SK-N-SH (cell line): ENCODE measurements at regions not wholly inside any gene's neighbourhood (a gene's known extent, or its start where the extent isn't known, plus 50 kb on each side); places are given as distances from the start of the nearest gene placed in this dataset.

Experiments
- CTCF ChIA-PET: fragments of 300-600, 350-600 bp; formaldehyde crosslinking; extraction: SDS; loops from one replicate; lab custom pipeline; 2021; lab: Yijun Ruan, JAX
- POLR2A ChIA-PET: fragments of 350-600 bp; sonication (Branson Sonifier 250); formaldehyde crosslinking; extraction: SDS; loops from one replicate; lab custom pipeline; 2020; ENCODE audit warnings: antibody characterized with exemption, inconsistent platforms; lab: Yijun Ruan, JAX
- DNase-seq: peaks from one replicate; pipeline ENCODE4 v3.0.0; 2012
- H2AFZ ChIP-seq: fragments of 200-600 bp; sonication (generic); 2 replicates; pipeline ENCODE4 v1.8.1; 2016; ENCODE audit warnings: antibody characterized with exemption, mild to moderate bottlenecking, low read depth
- H3F3A ChIP-seq: fragments of 200-600 bp; sonication (generic); replicated peaks from 2 replicates; pipeline ENCODE3; 2016; ENCODE audit warnings: antibody characterized with exemption, mild to moderate bottlenecking; ENCODE audit not compliant: insufficient read depth
- H3K27ac ChIP-seq, 2 experiments: fragments of 200-500 bp in 1 of 2; fragments of 200-600 bp in 1 of 2; sonication (Bioruptor generic) in 1 of 2; sonication (generic), shearing (Covaris generic) in 1 of 2; 2 replicates each; pipeline versions ENCODE4 v1.5.1 to v1.6.1; 2014 to 2016; ENCODE audit warnings: low read depth in 2 of 2, inconsistent platforms in 1 of 2, low read length in 1 of 2, mild to moderate bottlenecking in 1 of 2, mixed read lengths in 1 of 2
- H3K27me3 ChIP-seq: fragments of 200-600 bp; sonication (generic), shearing (Covaris generic); 2 replicates; pipeline ENCODE4 v1.6.1; 2016; ENCODE audit warnings: mixed run types; ENCODE audit not compliant: insufficient read depth
- H3K36me3 ChIP-seq, 2 experiments: fragments of 200-500 bp in 1 of 2; fragments of 200-600 bp in 1 of 2; sonication (Bioruptor generic) in 1 of 2; sonication (generic) in 1 of 2; replicated peaks in 1 of 2; 2 replicates each; pipeline versions ENCODE3 to v1.5.1; 2014 to 2016; ENCODE audit warnings: low read length in 1 of 2, mild to moderate bottlenecking in 1 of 2; ENCODE audit not compliant: insufficient read depth in 2 of 2, control insufficient read depth in 1 of 2
- H3K4me1 ChIP-seq, 2 experiments: fragments of 200-500 bp in 1 of 2; fragments of 200-600 bp in 1 of 2; sonication (Bioruptor generic) in 1 of 2; sonication (generic), shearing (Covaris generic) in 1 of 2; 2 replicates each; pipeline versions ENCODE4 v1.5.1 to v1.6.1; 2014 to 2016; ENCODE audit warnings: low read depth in 1 of 2, low read length in 1 of 2, mixed run types in 1 of 2; ENCODE audit not compliant: insufficient read depth in 2 of 2, control insufficient read depth in 1 of 2
- H3K4me2 ChIP-seq: fragments of 200-600 bp; sonication (generic), shearing (Covaris generic); 2 replicates; pipeline ENCODE4 v1.6.1; 2017; ENCODE audit warnings: mixed run types
- H3K4me3 ChIP-seq, 2 experiments: fragments of 200-500 bp in 1 of 2; fragments of 200-600 bp in 1 of 2; sonication (Bioruptor generic) in 1 of 2; sonication (generic), shearing (Covaris generic) in 1 of 2; 2 replicates each; pipeline versions ENCODE4 v1.5.1 to v1.8.1; 2014 to 2016; ENCODE audit warnings: low read depth in 2 of 2, inconsistent platforms in 1 of 2, low read length in 1 of 2, mild to moderate bottlenecking in 1 of 2, mixed read lengths in 1 of 2, moderate library complexity in 1 of 2
- H3K79me2 ChIP-seq: fragments of 200-600 bp; sonication (generic); 2 replicates; pipeline ENCODE4 v1.8.1; 2017; ENCODE audit warnings: mild to moderate bottlenecking; ENCODE audit not compliant: insufficient read depth
- H3K9ac ChIP-seq: fragments of 200-600 bp; sonication (generic); 2 replicates; pipeline ENCODE4 v1.6.1; 2017; ENCODE audit warnings: mixed run types
- H3K9me2 ChIP-seq: fragments of 200-600 bp; sonication (generic); 2 replicates; pipeline ENCODE4 v1.6.1; 2017; ENCODE audit warnings: mixed run types
- H3K9me3 ChIP-seq: fragments of 200-600 bp; sonication (generic); 2 replicates; pipeline ENCODE4 v1.6.1; 2017; ENCODE audit warnings: mixed run types, mild to moderate bottlenecking, moderate library complexity
- H4K20me1 ChIP-seq: fragments of 200-600 bp; sonication (generic); 2 replicates; pipeline ENCODE4 v1.6.1; 2017; ENCODE audit warnings: mild to moderate bottlenecking, mixed run types; ENCODE audit not compliant: insufficient read depth
- CTCF ChIP-seq: fragments of 200-600 bp; sonication (generic); IDR thresholded peaks from 2 replicates; pipeline ENCODE4 v1.6.1; 2017; ENCODE audit warnings: antibody characterized with exemption, mild to moderate bottlenecking, moderate library complexity
- ELF1 ChIP-seq: IDR thresholded peaks from 2 replicates; pipeline ENCODE4 v1.4.0; 2012
- EP300 ChIP-seq, 2 experiments: IDR thresholded peaks; 2 replicates each; pipeline versions ENCODE4 v1.4.0 to v1.6.1; 2012; ENCODE audit warnings: borderline replicate concordance in 1 of 2, low read depth in 1 of 2, low read length in 1 of 2
- GABPA ChIP-seq: IDR thresholded peaks from 2 replicates; pipeline ENCODE4 v1.4.0; 2012; ENCODE audit warnings: low read depth, mild to moderate bottlenecking
- GATA2 ChIP-seq: sonication (generic); formaldehyde crosslinking; IDR thresholded peaks from 2 replicates; pipeline ENCODE4 v1.5.0; 2020; ENCODE audit warnings: mild to moderate bottlenecking, missing genetic modification reagents
- JUND ChIP-seq: IDR thresholded peaks from 2 replicates; pipeline ENCODE4 v1.4.0; 2012
- PBX3 ChIP-seq: IDR thresholded peaks from 2 replicates; pipeline ENCODE4; 2012
- POLR2AphosphoS5 ChIP-seq: IDR thresholded peaks from 2 replicates; pipeline ENCODE4 v1.6.1; 2012; ENCODE audit warnings: low read depth, low read length
- RCOR1 ChIP-seq: fragments of 150-350 bp; IDR thresholded peaks from 2 replicates; pipeline ENCODE4 v1.6.1; 2017; ENCODE audit warnings: antibody characterized with exemption, low read length
- RFX5 ChIP-seq: IDR thresholded peaks from 2 replicates; pipeline ENCODE4 v1.6.1; 2012; ENCODE audit warnings: mild to moderate bottlenecking, improper control_type of control experiment, low read length
- SMC3 ChIP-seq: IDR thresholded peaks from 2 replicates; pipeline ENCODE4 v1.6.1; 2012; ENCODE audit warnings: low read depth, low read length, improper control_type of control experiment
- TEAD4 ChIP-seq: IDR thresholded peaks from 2 replicates; pipeline ENCODE4 v1.4.0; 2012; ENCODE audit warnings: mild to moderate bottlenecking, borderline replicate concordance; ENCODE audit not compliant: insufficient read depth
- USF2 ChIP-seq: fragments of 150-350 bp; IDR thresholded peaks from 2 replicates; pipeline ENCODE4 v1.6.1; 2017; ENCODE audit warnings: antibody characterized with exemption, low read length, low read depth, borderline replicate concordance
- WGBS: methylation state at CpG from one replicate; pipeline ENCODE4 v1.1.6; 2017; ENCODE audit warnings: low lambda C conversion rate; 5-methylcytosine and 5-hydroxymethylcytosine counted together

GRCh38 chr12:123096741-123097140 is 54.1 kb downstream of the PITPNM2 start:
- H3K9me2 ChIP-seq, result no peaks in the 10 kb centered on the region
- WGBS, result 95% methylated on average over 4 of the region's 5 CpGs
- CTCF ChIA-PET, result interaction anchor here (0.9 kb wide), 1 partner anchor 34 kb away, joined by 3 read pairs; no protein-coding TSS in a partner anchor

GRCh38 chr12:123096182-123096581 is 54.7 kb downstream of the PITPNM2 start:
- Histone ChIP-seq H3K9me2 (no peaks in the 10 kb centered on the region), H2AFZ (no peak overlapping the region), H3K9ac (no peak overlapping the region), H4K20me1 (no peaks in the 10 kb centered on the region), H3K4me2 (no peak overlapping the region), H3K9me3 (no peaks in the 10 kb centered on the region), H3K27me3 (no peaks in the 10 kb centered on the region), H3K4me3 (no peak overlapping the region), H3K36me3 (no peaks in the 10 kb centered on the region), H3F3A (peaks cover 5% of the 10 kb centered on the region), H3K79me2 (no peaks in the 10 kb centered on the region; the same call in 1 of the 2 replicates), H3K4me1 (peaks cover 0 to 23% of the 10 kb centered on the region in 2 experiments; a peak in 1 of 4 replicates), H3K27ac (no peak overlapping the region)
- CTCF ChIA-PET, result no interaction called here
- WGBS, result 93% methylated on average over 7 of the region's 8 CpGs
- DNase-seq, result no peak
- POLR2A ChIA-PET, result no interaction called here
- TF ChIP-seq USF2, result no peak
- no peak for TF ChIP-seq POLR2AphosphoS5
- no peak for TF ChIP-seq JUND
- TF ChIP-seq RCOR1, result no peak
- no peak for TF ChIP-seq PBX3
- no peak for TF ChIP-seq CTCF
- no peak for TF ChIP-seq ELF1
- TF ChIP-seq GABPA, result no peak
- no peak for TF ChIP-seq TEAD4
- TF ChIP-seq GATA2 (CRISPR knock-in tag), result no peak
- TF ChIP-seq SMC3, result no peak
- TF ChIP-seq EP300 (IDR thresholded peaks at IDR 0.05; ENCODE audit: borderline replicate concordance in 1 of 2, low read depth in 1 of 2, low read length in 1 of 2), result no peak

More at GRCh38 chr12:123096741-123097140, 54.1 kb downstream of the PITPNM2 start:
- POLR2A ChIA-PET, result no interaction called here
- H3F3A ChIP-seq, result no peaks in the 10 kb centered on the region
- H3K4me1 ChIP-seq, result peaks cover 0 to 23% of the 10 kb centered on the region in 2 experiments; a peak in 1 of 4 replicates
- no peaks in the 10 kb centered on the region for H3K9me3 ChIP-seq
- no peaks in the 10 kb centered on the region for H3K79me2 ChIP-seq
- H3K4me2 ChIP-seq, result no peak overlapping the region
- H3K36me3 ChIP-seq, result no peaks in the 10 kb centered on the region
- no peak overlapping the region for H2AFZ ChIP-seq
- no peak for TF ChIP-seq RFX5
- no peaks in the 10 kb centered on the region for H3K27me3 ChIP-seq
- H4K20me1 ChIP-seq, result no peaks in the 10 kb centered on the region
- H3K9ac ChIP-seq, result no peak overlapping the region
- no peak overlapping the region for H3K27ac ChIP-seq
- no peak overlapping the region for H3K4me3 ChIP-seq
- DNase-seq, result no peak
